Stimulated activated CD8-positive, alpha-beta memory T cell treated with anti-CD3 and anti-CD28 coated beads, Interleukin-2, amount 100 ng/mL, for 48 hours (primary cell): ENCODE measurements at regions not wholly inside any gene's neighbourhood (a gene's known extent, or its start where the extent isn't known, plus 50 kb on each side); places are given as distances from the start of the nearest gene placed in this dataset.
"Not testable (repeated sequence)": the region's sequence is repeated elsewhere in the genome, so short reads cannot be mapped to it uniquely, and the experiment has no call there.

Experiments used
- DNase-seq, 2 donors: peaks; one replicate each; pipeline ENCODE4 v3.0.0-alpha.2; 2020; ENCODE audit warnings: low read depth in 2 of 2

- DNase-seq: no peak
Observed at GRCh38 chr6:145096846-145097245, 638.5 kb downstream of the EPM2A start.

- not testable (repeated sequence) for DNase-seq
Observed at GRCh38 chr6:145098127-145098526, 637.2 kb downstream of the EPM2A start.

- DNase-seq: no peak
Observed at GRCh38 chr6:145099713-145100112, 635.6 kb downstream of the EPM2A start.

GRCh38 chr6:145110109-145110508 is 625.2 kb downstream of the EPM2A start:
- DNase-seq: no peak

- DNase-seq: not testable (repeated sequence)
Observed at GRCh38 chr6:145111407-145111806, 623.9 kb downstream of the EPM2A start.

- no peak for DNase-seq
Observed at GRCh38 chr6:145112711-145113148, 622.6 kb downstream of the EPM2A start.

GRCh38 chr6:145115638-145116037 is 619.7 kb downstream of the EPM2A start:
- DNase-seq: no peak

- DNase-seq: no peak
Observed at GRCh38 chr6:145116591-145117178, 618.6 kb downstream of the EPM2A start.

- no peak for DNase-seq
Observed at GRCh38 chr6:145118224-145118623, 617.1 kb downstream of the EPM2A start.

GRCh38 chr6:145119081-145119480 is 616.2 kb downstream of the EPM2A start:
- DNase-seq: no peak

GRCh38 chr6:145132709-145133108 is 602.6 kb downstream of the EPM2A start:
- no peak for DNase-seq

GRCh38 chr6:145135702-145136101 is 599.6 kb downstream of the EPM2A start:
- DNase-seq: no peak

- DNase-seq: no peak
Observed at GRCh38 chr6:145137425-145137824, 597.9 kb downstream of the EPM2A start.

- DNase-seq: no peak
Observed at GRCh38 chr6:145138469-145139139, 596.7 kb downstream of the EPM2A start.

GRCh38 chr6:145139140-145139850 is 596.0 kb downstream of the EPM2A start:
- DNase-seq: no peak

- DNase-seq: no peak
Observed at GRCh38 chr6:145139895-145140294, 595.4 kb downstream of the EPM2A start.

- DNase-seq: no peak
Observed at GRCh38 chr6:145141572-145141971, 593.7 kb downstream of the EPM2A start.

- DNase-seq: no peak
Observed at GRCh38 chr6:145142958-145143357, 592.4 kb downstream of the EPM2A start.

GRCh38 chr6:145143379-145143778 is 591.9 kb downstream of the EPM2A start:
- DNase-seq: no peak

GRCh38 chr6:145147559-145147958 is 587.8 kb downstream of the EPM2A start:
- no peak for DNase-seq

GRCh38 chr6:145147981-145148749 is 587.2 kb downstream of the EPM2A start:
- no peak for DNase-seq

- DNase-seq: no peak
Observed at GRCh38 chr6:145148776-145149175, 586.5 kb downstream of the EPM2A start.
